Hepatocyte (in vitro differentiated cells): ENCODE measurements at regions not wholly inside any gene's neighbourhood (a gene's known extent, or its start where the extent isn't known, plus 50 kb on each side); places are given as distances from the start of the nearest gene placed in this dataset.

ENCODE experiments used
- DNase-seq: peaks from one replicate; pipeline ENCODE4 v3.0.0-alpha.2; 2016; ENCODE audit warnings: low spot score
- H2AFZ ChIP-seq: fragments of 200-600 bp; sonication (generic); 2 replicates; pipeline ENCODE4 v1.6.0; 2016; ENCODE audit warnings: antibody characterized with exemption, mild to moderate bottlenecking
- H3K27ac ChIP-seq: fragments of 200-600 bp; sonication (generic); 2 replicates; pipeline ENCODE4 v1.5.1; 2016; ENCODE audit warnings: mild to moderate bottlenecking
- H3K27me3 ChIP-seq: fragments of 200-600 bp; sonication (generic); 2 replicates; pipeline ENCODE4 v1.6.1; 2016
- H3K36me3 ChIP-seq: fragments of 200-600 bp; sonication (generic); replicated peaks from 2 replicates; pipeline ENCODE4 v1.5.1; 2016; ENCODE audit warnings: low read depth; ENCODE audit not compliant: insufficient read depth
- H3K4me1 ChIP-seq: fragments of 200-600 bp; sonication (generic); 2 replicates; pipeline ENCODE4 v1.5.1; 2016; ENCODE audit warnings: mild to moderate bottlenecking, moderate library complexity; ENCODE audit not compliant: insufficient read depth
- H3K4me2 ChIP-seq: fragments of 200-600 bp; sonication (generic); 2 replicates; pipeline ENCODE4 v1.6.0; 2016
- H3K4me3 ChIP-seq: fragments of 200-600 bp; sonication (generic); 2 replicates; pipeline ENCODE4 v1.5.1; 2016; ENCODE audit warnings: mild to moderate bottlenecking
- H3K79me2 ChIP-seq: fragments of 200-600 bp; sonication (generic); 2 replicates; pipeline ENCODE4 v1.6.0; 2017; ENCODE audit warnings: mild to moderate bottlenecking
- H3K9me2 ChIP-seq: fragments of 200-600 bp; sonication (generic); replicated peaks from 2 replicates; pipeline ENCODE4 v1.6.0; 2017; ENCODE audit warnings: mild to moderate bottlenecking; ENCODE audit not compliant: insufficient read depth
- H3K9me3 ChIP-seq: fragments of 200-600 bp; sonication (generic); 2 replicates; pipeline ENCODE4 v1.5.1; 2016; ENCODE audit warnings: low read depth, mild to moderate bottlenecking
- H4K20me1 ChIP-seq: fragments of 200-600 bp; sonication (generic); 2 replicates; pipeline ENCODE4 v1.6.0; 2016; ENCODE audit warnings: mild to moderate bottlenecking; ENCODE audit not compliant: insufficient read depth, poor library complexity, severe bottlenecking
- CTCF ChIP-seq: fragments of 200-600 bp; sonication (generic); IDR thresholded peaks from 2 replicates; pipeline ENCODE4 v1.5.1; 2016; ENCODE audit warnings: antibody characterized with exemption, mild to moderate bottlenecking; ENCODE audit not compliant: poor library complexity
- EZH2 ChIP-seq: fragments of 200-600 bp; sonication (generic); IDR thresholded peaks from 2 replicates; pipeline ENCODE4 v1.6.1; 2016; ENCODE audit warnings: antibody characterized with exemption, mild to moderate bottlenecking, borderline replicate concordance
- EZH2phosphoT487 ChIP-seq: fragments of 200-600 bp; sonication (generic); IDR thresholded peaks from one replicate; pipeline ENCODE4 v1.6.1; 2018; ENCODE audit warnings: antibody characterized with exemption, mild to moderate bottlenecking, low read depth, moderate library complexity; ENCODE audit not compliant: unreplicated experiment, severe bottlenecking
- WGBS: methylation state at CpG from one replicate; pipeline ENCODE4 v1.1.6; 2016; ENCODE audit warnings: low lambda C conversion rate; ENCODE audit errors: missing lambda C conversion rate; 5-methylcytosine and 5-hydroxymethylcytosine counted together

- H2AFZ ChIP-seq: no peak overlapping the region
- no peaks in the 10 kb centered on the region for H3K9me2 ChIP-seq
- no peaks in the 10 kb centered on the region for H4K20me1 ChIP-seq
- no peak overlapping the region for H3K27ac ChIP-seq
- no peaks in the 10 kb centered on the region for H3K79me2 ChIP-seq
- H3K4me2 ChIP-seq: no peak overlapping the region
- H3K9me3 ChIP-seq: no peaks in the 10 kb centered on the region
- no peaks in the 10 kb centered on the region for H3K27me3 ChIP-seq
- no peak overlapping the region for H3K4me3 ChIP-seq
- H3K36me3 ChIP-seq: no peaks in the 10 kb centered on the region
- no peak for DNase-seq
- no peaks in the 10 kb centered on the region for H3K4me1 ChIP-seq
- TF ChIP-seq EZH2phosphoT487: no peak
- TF ChIP-seq CTCF: no peak
- no peak for TF ChIP-seq EZH2
- WGBS: 88% methylated on average over 3 of the region's 3 CpGs
Observed at GRCh38 chr1:164384262-164384661, 174.7 kb upstream of the PBX1 start.

- H2AFZ ChIP-seq: no peak overlapping the region
- H3K27ac ChIP-seq: no peak overlapping the region
- no peaks in the 10 kb centered on the region for H3K4me1 ChIP-seq
- H3K9me3 ChIP-seq: no peaks in the 10 kb centered on the region
- no peaks in the 10 kb centered on the region for H3K36me3 ChIP-seq
- no peaks in the 10 kb centered on the region for H3K79me2 ChIP-seq
- 50% methylated on average over 2 of the region's 2 CpGs for WGBS
- TF ChIP-seq CTCF: no peak
- TF ChIP-seq EZH2phosphoT487: no peak
- TF ChIP-seq EZH2: no peak
- DNase-seq: no peak
- H3K9me2 ChIP-seq: no peaks in the 10 kb centered on the region
- H3K27me3 ChIP-seq: no peaks in the 10 kb centered on the region
- no peak overlapping the region for H3K4me2 ChIP-seq
- no peaks in the 10 kb centered on the region for H4K20me1 ChIP-seq
- H3K4me3 ChIP-seq: no peak overlapping the region
Observed at GRCh38 chr1:164417016-164417704, 141.8 kb upstream of the PBX1 start.

- H4K20me1 ChIP-seq: no peaks in the 10 kb centered on the region
- no peaks in the 10 kb centered on the region for H3K9me2 ChIP-seq
- H3K27ac ChIP-seq: no peak overlapping the region
- H3K9me3 ChIP-seq: no peaks in the 10 kb centered on the region
- H3K4me2 ChIP-seq: no peak overlapping the region
- TF ChIP-seq EZH2phosphoT487: no peak
- no peak for TF ChIP-seq CTCF
- TF ChIP-seq EZH2: no peak
- no peaks in the 10 kb centered on the region for H3K27me3 ChIP-seq
- no peak for DNase-seq
- no peaks in the 10 kb centered on the region for H3K4me1 ChIP-seq
- H3K4me3 ChIP-seq: no peak overlapping the region
- H3K79me2 ChIP-seq: no peaks in the 10 kb centered on the region
- no peak overlapping the region for H2AFZ ChIP-seq
- H3K36me3 ChIP-seq: no peaks in the 10 kb centered on the region
- WGBS: 73% methylated on average over 1 of the region's 1 CpG
Observed at GRCh38 chr1:164423136-164423535, 135.8 kb upstream of the PBX1 start.
